SK-N-DZ (cell line): ENCODE measurements at regions not wholly inside any gene's neighbourhood (a gene's known extent, or its start where the extent isn't known, plus 50 kb on each side); places are given as distances from the start of the nearest gene placed in this dataset.

Experiments
- DNase-seq: peaks from one replicate; pipeline ENCODE4 v3.0.0-alpha.2; 2015; ENCODE audit warnings: low spot score

DNA sequence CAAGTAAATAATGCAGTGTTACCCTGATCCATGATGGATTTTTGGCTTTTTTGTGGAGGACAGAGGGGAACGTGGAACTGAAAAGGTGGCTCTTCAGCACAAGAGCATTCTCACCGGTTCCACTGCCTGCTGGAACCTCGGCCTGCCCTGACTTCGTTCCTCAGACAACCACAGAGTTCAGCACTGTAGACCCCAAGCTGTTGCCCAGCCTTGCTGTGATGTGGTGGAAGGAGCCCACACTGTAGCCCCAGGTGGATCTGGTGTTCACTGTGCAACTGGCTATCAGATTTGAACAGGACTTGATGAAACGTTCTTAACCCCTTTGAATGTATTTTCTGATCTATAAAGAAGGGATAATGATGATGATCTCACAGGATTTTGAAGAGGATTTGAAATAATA is 293.5 kb downstream of the TRIB2 start:
- DNase-seq = no peak

DNA sequence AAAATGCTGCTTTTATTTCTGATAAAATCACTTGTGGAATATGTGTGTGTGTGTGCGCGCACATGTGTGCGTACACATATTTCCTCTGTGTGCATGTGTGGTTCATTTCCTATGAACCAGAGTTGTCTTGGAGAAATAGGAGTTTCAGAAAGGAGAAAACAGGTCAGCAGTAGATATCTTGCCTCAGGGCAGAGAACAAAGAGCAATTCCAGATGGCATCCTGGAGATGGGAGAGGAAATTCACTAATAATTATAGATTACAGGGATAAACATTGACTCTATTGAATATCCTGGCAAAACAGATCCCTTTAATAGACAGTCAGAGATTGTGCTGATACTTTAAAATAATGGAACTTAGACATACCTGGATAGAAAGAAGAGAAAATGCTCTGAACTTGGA is 298.0 kb downstream of the TRIB2 start:
- peak; percentile 46 for DNase-seq

DNA sequence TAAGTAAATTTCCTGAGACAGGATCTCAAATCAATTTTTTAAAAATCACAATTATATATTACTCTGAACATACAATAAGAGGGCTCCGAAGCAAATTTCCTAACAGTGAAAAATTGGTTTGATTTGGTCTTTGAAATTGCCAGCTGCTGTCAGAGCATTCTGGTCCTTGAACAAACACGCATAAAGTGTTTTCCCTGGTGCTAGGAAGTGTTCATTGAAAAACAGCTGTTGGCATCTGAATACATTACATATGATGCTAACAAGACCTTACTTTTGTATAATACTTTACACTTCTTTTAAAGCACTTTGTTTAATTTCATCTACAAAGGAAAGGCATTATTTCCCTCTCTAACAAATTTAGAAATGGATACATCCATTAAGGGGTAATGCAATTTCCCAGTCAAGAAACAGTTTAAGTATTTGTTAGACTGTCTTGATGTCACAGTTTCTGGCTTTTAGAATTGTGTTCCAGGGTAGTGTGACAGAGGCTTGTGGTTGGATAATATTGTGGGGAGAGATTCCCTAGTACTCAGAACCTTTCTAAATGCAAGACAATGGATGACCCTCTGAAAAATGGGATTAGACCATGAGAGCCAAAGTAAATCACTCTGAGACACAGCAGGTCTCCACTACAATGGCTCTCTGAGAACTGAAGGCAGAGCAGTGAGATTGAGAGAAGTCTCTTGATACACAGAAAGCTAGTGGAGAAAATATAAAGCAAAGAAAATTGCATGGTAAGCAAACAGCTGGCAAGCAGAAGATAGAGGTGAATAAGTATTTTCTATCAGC is 299.0 kb downstream of the TRIB2 start:
- no peak for DNase-seq

DNA sequence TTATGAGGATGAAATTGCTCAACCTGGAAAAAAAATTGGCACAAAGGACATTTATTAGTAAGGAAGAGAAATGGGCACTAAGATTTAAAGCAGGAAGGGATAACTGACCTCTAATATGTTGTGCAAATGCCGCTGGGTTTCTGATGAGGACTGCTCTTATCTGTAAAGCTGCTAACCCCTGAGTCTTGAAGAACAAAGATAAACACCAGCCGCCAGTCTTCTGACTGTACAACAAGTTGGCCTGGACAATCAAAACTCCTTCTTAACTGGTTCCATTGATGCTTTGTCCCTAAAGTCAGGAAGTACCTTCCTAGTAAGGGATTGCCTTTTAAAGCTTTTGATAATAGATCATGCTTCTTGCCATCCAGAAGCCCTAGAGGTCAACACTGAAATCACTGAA is 301.8 kb downstream of the TRIB2 start:
- DNase-seq = no peak

DNA sequence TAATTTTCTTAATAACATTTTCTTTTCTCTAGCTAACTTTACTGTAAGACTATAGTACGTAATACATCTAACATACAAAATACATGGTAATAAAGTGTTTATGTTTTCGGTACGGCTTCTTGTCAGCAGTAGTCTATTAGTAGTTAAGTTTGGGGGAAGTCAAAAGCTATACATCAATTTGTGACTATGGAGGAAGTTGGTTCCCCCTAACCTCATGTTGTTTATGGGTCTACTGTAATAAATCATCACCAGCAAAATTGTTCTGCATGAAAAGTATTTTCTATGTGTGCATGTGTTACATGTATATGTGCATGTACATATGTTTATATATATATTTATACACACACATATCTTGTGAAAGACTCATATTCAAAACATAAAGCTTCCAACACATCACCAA is 303.0 kb downstream of the TRIB2 start:
- no peak for DNase-seq

DNA sequence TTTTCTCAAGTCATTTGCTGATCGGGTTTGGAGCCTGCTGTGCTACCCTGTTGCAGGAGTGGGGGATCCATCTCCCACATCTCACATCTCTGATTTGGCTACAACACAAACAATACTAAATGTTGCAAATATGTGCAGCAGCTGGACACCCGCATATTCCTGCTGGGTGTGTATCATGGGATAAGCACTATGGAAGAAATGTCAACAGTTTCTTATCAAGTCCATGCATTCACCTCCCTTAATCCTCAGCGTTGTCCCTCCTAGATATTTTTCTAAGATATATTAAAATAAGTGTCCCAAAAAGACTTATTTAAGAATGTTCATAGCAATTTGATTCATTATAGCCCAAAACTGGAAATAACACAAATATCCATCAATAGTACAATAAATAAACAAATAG is 303.7 kb downstream of the TRIB2 start:
- DNase-seq = no peak

DNA sequence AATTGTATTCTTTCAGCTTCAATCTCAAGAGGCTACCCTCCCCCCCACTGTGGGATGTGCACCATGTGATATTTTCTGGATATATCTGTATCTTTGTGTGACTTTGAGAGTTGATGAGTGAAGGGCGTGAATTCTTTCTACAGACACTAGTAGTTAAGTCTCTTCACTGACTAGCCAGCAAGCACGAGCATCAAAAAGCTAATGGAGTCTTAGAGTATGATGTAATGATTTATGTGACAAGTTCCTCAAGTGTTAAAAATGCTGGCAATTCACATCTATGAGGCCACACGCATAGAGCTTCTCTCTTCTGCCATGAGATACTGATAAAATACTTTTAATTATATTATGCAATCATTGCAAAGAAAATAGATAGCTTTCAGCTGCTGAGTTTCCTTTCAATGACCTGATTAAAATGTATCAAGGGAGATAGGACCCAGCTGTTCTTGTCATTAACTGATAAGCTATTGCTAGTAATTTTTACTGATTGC is 304.8 kb downstream of the TRIB2 start:
- peak; percentile 39 for DNase-seq

DNA sequence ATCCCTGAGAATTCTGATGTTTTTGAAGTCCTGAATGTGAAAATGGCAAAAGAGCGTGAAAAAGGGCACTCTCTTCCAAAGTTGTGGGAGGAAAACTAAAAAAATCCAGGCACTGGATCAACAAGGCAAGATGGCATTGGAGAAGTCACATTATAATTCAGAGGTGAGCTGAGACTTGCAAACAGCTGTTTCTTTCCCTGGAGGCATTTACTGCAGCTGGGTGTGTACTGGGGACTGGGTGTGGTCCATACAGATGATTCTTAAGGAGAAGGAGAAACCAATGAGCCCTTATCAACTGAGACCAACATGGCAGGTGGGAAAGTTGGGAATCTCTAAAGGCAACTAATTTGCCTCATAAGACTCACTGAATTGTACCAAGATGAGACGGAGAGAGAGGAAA is 313.9 kb downstream of the TRIB2 start:
- DNase-seq = no peak

DNA sequence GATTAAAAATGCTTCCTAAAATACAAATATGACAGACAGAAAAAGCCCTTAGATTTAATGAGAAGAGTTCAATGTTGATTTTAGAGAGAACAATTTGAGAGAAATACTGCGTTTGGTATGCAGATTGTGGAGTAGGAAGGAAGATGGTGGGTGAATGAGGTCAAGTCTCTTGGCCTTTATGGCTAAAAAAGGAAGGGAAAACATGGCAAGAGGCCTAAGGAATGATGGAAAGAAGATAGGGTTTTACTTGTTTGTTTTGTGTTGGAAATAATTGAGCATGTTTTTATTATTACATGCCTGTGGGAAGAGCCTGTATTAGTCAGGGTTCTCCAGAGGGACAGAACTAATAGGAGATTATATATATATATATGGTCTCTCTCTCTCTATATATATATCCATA is 318.1 kb downstream of the TRIB2 start:
- DNase-seq = no peak

DNA sequence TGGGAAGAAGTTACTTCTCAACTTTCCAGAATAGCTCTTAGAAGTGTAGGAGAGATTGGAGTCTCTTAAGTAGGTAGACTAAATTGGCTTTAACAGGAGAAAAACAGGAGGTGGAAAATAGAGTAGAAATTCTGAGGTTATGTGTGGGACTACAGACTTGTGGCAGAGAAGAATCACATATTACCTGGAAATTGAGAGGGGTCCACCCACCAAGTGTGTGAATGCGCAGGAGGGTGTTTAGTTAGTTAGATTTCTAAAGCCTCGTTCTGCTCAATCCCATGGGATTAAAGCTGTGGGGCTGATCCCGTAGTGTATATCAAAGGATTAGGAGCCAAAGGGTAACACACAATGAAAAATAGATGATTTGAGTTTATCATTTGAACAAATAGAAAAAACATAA is 319.1 kb downstream of the TRIB2 start:
- DNase-seq = no peak

DNA sequence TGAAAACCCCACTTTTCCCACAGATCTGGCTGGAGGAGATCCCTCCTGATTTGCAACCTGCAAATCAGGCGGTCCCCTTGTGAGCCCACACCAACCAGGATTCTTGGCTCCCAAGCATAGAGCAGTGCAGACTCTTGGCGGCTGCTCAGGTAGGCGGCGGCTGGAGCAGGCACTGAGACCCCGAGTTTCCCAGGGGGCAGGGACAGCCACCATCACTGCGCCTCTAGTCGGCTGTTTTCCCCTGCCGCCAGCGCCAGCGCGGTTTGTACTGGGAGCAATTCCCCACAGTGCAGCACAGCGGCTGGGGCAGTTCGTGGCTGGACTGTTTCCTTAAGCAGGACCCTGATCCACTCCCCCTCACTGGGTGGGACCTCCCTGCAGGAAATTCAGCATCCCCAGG is 323.3 kb downstream of the TRIB2 start:
- DNase-seq = no peak

DNA sequence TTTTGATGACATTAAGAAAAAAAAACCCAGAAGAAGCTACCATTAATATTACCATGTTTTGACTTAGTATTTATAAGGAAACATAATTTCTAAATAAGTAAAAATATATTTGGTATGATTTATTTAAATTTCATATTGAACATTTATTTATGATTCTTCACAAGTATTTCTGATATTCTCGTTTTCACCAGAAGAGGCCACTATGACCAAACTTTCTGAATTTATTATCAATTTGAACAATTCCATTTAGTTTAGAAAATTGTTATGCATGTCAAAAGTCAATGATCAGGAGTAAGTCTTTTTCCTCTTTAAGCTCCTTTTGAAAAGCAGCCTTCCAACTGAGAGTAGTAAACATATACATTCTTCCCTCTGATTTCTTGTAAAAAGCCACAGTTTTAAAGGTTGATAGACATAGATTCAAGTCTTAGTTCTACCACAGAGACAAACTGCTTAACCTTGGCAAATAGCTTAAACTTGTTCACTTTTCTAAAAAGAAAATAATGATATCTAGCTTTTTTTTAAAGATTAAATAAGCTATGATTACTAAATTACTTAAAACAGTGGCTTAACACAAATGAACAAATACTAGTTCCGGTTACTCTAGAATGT is 329.9 kb downstream of the TRIB2 start:
- DNase-seq = peak; percentile 29

DNA sequence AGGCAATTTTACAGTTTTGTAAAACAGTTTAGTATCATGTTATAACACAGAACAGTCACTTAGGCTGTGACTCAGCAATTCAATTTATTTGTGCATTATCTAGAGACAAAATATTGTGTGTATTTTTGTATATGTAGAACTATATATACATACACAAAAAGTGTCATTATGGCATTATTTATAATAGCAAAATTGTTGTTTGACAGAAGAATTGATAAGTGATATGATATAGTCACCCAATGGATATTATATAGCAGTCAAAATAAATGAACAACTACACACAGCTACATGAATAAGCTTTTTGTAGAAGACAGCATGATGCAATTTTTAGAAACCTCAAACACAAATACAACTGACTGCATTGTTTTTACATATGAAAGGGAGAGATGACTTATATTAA is 334.0 kb downstream of the TRIB2 start:
- no peak for DNase-seq

DNA sequence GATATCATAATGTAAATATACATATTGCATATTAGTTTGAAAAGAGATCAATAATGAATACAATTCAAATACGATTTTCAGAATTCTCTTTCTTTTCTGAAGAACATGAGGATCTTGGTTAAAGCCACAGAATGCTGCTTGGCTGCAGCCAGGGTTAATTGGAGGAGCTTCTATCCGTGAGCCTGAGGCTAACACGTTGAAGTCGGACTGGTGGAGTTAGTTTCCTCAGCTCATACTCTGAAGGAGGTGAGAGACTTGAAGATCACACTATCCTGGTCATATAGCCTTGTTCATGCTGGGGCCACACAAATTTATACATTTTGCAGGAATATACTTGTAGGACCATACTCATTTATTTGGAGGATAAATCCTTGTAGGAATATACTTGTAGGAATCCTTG is 335.8 kb downstream of the TRIB2 start:
- no peak for DNase-seq

DNA sequence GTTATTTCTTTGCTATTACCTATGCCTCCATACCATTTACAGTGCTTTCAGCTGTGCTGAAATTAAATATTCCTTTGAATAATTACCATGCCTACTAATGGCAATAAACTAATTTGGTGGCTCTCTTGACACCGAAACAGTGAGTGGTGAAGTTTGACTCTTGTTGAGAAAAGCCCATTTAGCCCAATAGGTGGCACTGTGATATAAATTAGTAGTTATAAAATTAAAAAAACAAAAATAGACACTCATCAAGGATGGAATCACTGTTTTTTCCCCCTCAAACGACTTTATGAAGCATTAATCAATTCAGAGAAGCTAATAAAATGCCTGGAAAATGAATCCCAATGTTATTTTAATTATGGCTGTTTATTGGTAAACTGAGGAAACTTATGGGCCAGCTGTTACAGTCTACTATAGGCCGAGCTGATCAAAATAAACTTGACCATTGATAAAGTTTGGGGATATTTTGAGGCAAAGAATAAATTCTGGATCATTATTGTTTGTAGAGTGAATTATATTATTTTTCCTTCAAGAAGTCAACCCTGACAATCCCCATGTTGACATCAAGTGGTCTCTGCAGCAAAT is 339.6 kb downstream of the TRIB2 start:
- DNase-seq = no peak

DNA sequence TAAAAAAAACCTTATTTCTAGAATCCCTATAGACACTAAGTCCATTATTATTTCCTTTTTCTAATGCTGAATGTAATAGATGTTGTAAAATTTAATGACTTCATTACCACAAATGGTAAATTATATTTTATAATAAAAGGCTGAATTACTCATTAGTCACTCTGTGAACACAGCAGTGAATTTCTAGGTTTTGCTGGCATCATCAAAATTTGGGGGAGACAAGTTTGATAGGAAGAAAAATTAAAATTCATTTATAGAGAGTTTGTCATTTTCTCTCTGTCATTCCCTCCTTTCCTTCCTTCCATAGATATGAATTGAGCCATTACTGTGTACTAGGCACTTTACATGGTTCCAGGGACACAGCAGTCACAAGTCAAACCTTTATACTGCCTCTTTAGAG is 340.9 kb downstream of the TRIB2 start:
- no peak for DNase-seq

DNA sequence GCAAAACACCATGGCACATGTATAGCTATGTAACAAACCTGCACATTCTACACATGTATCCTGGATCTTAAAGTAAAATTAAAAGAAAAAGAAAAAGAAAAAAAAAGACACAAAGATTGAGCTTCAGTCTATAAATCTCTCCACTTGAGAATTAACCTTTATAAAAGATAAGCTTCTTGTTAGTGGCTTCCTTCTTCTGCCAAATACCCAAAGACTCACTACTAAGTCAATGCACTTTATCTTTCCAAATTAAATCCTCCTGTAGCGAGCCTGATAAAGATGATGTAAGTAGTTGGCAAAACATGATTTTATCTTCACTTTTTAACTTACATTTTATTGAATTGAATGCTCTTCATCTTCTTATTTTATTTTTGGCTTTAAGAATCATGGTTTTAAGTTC is 349.9 kb downstream of the TRIB2 start:
- no peak for DNase-seq

DNA sequence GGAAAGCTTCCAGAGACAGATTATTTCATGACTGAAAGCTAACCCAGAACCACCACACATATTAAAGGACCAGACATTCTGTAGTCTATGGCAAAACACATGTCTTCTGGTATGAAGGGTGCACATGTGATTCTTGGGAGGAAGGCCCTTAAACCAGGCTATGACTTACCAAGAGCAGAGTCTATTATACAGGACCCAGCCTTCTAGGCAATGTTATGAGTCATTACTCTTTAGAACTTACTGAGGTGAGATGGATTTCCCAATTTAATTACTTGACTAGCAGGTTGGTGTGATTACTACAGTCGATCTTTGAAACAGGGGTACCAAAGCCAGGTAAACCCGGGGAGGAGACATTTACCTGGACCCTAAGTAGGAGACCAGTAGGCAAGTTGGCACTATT is 350.8 kb downstream of the TRIB2 start:
- DNase-seq = no peak

DNA sequence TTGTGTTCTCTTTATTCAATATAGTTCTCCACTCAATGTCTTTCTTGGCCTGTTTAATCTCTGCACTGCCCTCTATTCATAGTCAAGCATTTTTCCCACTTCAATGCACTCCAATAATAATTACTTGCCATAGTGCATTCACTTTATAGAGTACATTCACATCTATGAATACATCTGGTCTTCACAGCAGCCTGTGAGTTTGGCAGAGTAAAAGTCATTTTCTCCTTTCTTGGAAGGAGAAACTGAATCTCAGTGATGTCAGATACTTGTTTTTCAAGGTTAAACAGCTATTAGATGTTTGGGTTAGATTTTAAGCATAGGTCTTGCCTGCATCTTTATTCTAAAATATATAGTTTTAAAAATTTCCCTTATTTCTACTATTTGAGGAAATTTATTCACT is 373.2 kb downstream of the TRIB2 start:
- DNase-seq = no peak

DNA sequence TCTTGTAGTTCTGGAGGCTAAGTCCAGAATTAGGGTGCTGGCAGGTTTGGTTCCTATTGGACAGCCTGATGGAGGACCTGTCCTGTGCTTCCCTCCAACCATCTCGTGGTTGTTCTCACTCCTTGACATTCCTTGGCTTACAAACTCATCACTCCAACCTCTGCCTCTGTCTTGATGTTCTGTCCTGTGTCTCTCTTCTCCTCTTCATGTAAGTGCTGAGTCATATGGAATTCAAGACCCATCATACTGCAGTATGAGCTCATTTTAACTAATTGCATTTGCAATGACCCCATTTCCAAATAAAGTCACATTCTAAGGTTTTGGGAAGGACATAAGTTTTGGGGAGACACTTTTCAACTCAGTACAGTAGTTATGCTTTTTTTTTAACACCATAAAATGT is 374.7 kb downstream of the TRIB2 start:
- no peak for DNase-seq

DNA sequence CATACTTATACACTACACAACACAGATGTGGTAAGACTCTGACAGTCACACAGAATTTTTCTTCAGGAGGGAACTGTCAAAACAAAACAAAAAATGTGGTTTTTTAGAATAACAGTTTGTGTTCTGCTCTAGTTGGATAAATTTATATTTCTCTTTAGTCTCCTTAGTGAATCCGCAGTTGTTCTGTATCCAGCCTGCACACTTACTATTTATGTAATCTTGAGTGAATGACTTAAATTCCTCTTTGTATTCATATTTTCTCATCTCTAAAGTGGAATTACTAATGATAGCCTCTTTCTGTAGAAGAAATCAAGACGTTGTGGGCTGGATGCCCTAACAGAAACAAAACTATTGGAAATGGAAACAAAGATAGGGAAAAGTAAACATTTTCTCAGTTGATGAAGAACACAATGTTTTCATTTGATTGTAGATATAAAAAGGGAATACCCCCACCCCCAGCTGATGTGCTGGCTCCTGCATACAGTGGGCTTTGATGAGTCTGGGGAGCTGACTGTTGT is 375.2 kb downstream of the TRIB2 start:
- DNase-seq = no peak

DNA sequence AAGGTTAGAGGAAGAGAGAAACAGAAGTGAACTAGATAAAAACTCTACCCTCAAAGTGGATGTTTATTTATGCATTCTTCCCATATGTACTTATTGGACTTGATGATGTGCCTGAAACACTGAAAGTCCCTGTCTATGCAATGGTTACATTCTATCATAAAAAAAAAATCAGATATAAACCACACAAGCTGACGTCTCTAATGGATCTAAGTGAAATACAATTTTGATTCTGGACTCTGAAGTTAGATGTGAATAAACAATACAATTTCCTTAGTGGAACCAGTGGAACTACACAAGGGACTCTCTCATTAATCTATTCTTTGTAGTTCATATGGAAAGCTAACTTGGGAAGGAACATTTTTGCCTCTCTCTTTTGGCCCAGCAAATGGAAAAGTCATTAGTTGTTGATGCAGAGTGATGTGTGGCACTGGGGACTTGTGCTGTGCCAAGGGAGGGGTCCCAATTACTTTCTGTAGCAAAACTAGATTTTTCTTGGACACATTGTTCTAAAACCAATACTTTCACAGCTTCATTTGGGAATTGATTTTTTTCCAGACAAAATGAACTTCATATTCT is 376.8 kb downstream of the TRIB2 start:
- no peak for DNase-seq
